SK-N-SH treated with all-trans-retinoic acid at 6 μM for 48 hours (cell line): ENCODE measurements at regions not wholly inside any gene's neighbourhood (a gene's known extent, or its start where the extent isn't known, plus 50 kb on each side); places are given as distances from the start of the nearest gene placed in this dataset.

Experiments used
- ATAC-seq: fragments of 200-7000 bp; cut with Tn5 transposase; 3 replicates; pipeline ENCODE4 v1.9.1; 2020; ENCODE audit warnings: mild to moderate bottlenecking, moderate library complexity
- ARNTL ChIP-seq: fragments of 450-650 bp; formaldehyde crosslinking; IDR thresholded peaks from 2 replicates; pipeline ENCODE4 v1.5.0; 2020; ENCODE audit warnings: low read depth, mild to moderate bottlenecking, moderate library complexity, borderline replicate concordance
- BACH2 ChIP-seq: fragments of 250-450 bp; sonication (Bioruptor Pico); IDR thresholded peaks from 2 replicates; pipeline ENCODE4 v1.9.0; 2021; ENCODE audit warnings: mild to moderate bottlenecking, borderline replicate concordance
- CSDC2 ChIP-seq: fragments of 250-450 bp; sonication (Bioruptor Pico); IDR thresholded peaks from 2 replicates; pipeline ENCODE4 v1.5.0; 2020; ENCODE audit warnings: mild to moderate bottlenecking, moderate library complexity
- CSRNP3 ChIP-seq: fragments of 250-450 bp; sonication (Bioruptor Pico); IDR thresholded peaks from 2 replicates; pipeline ENCODE4 v1.5.1; 2021; ENCODE audit warnings: mild to moderate bottlenecking, moderate library complexity
- ESRRG ChIP-seq: fragments of 250-450 bp; sonication (Bioruptor Pico); IDR thresholded peaks from 2 replicates; pipeline ENCODE4 v1.6.1; 2021; ENCODE audit warnings: mild to moderate bottlenecking
- ISL1 ChIP-seq: fragments of 250-450 bp; sonication (Bioruptor Pico); IDR thresholded peaks from 2 replicates; pipeline ENCODE4 v2.1.2; 2022; ENCODE audit warnings: mild to moderate bottlenecking, moderate library complexity
- OSR1 ChIP-seq: fragments of 250-450 bp; sonication (Bioruptor Pico); IDR thresholded peaks from 2 replicates; pipeline ENCODE4 v1.8.0; 2022; ENCODE audit warnings: moderate library complexity, mild to moderate bottlenecking, inconsistent platforms
- PATZ1 ChIP-seq: fragments of 250-450 bp; sonication (Bioruptor Pico); IDR thresholded peaks from 2 replicates; pipeline ENCODE4 v1.8.0; 2020; ENCODE audit warnings: mild to moderate bottlenecking, moderate library complexity, borderline replicate concordance
- POU6F1 ChIP-seq: fragments of 250-450 bp; sonication (Bioruptor Pico); IDR thresholded peaks from 2 replicates; pipeline ENCODE4 v1.8.0; 2021; ENCODE audit warnings: low read depth, mild to moderate bottlenecking, moderate library complexity, borderline replicate concordance
- PPARA ChIP-seq: fragments of 250-450 bp; sonication (Bioruptor Pico); IDR thresholded peaks from 2 replicates; pipeline ENCODE4 v1.5.0; 2020; ENCODE audit warnings: mild to moderate bottlenecking, borderline replicate concordance
- RARB ChIP-seq: fragments of 250-450 bp; sonication (Bioruptor Pico); IDR thresholded peaks from 2 replicates; pipeline ENCODE4 v1.8.0; 2021; ENCODE audit warnings: mild to moderate bottlenecking, moderate library complexity
- SNAI2 ChIP-seq: fragments of 250-450 bp; sonication (Bioruptor Pico); IDR thresholded peaks from 2 replicates; pipeline ENCODE4 v1.5.0; 2020; ENCODE audit warnings: mild to moderate bottlenecking, moderate library complexity
- TCF4 ChIP-seq: fragments of 250-450 bp; sonication (Bioruptor Pico); IDR thresholded peaks from 2 replicates; pipeline ENCODE4 v1.8.0; 2021; ENCODE audit warnings: mild to moderate bottlenecking, moderate library complexity, borderline replicate concordance
- TOX ChIP-seq: fragments of 250-450 bp; sonication (Bioruptor Pico); IDR thresholded peaks from 2 replicates; pipeline ENCODE4 v1.8.0; 2021; ENCODE audit warnings: mild to moderate bottlenecking, moderate library complexity, borderline replicate concordance
- TSHZ2 ChIP-seq: fragments of 250-450 bp; sonication (Bioruptor Pico); IDR thresholded peaks from 2 replicates; pipeline ENCODE4 v1.5.0; 2020; ENCODE audit warnings: mild to moderate bottlenecking, moderate library complexity
- ZC3H10 ChIP-seq: fragments of 250-450 bp; sonication (Bioruptor Pico); IDR thresholded peaks from 2 replicates; pipeline ENCODE4 v1.5.1; 2021; ENCODE audit warnings: mild to moderate bottlenecking, moderate library complexity
- ZFP3 ChIP-seq: fragments of 250-450 bp; sonication (Bioruptor Pico); IDR thresholded peaks from 2 replicates; pipeline ENCODE4 v1.5.0; 2020; ENCODE audit warnings: mild to moderate bottlenecking, moderate library complexity
- ZNF565 ChIP-seq: fragments of 450-650 bp; formaldehyde crosslinking; conservative IDR thresholded peaks from 2 replicates; pipeline ENCODE4 v1.5.0; 2020; ENCODE audit warnings: low read depth, mild to moderate bottlenecking, moderate library complexity
- ZNF70 ChIP-seq: fragments of 450-650 bp; formaldehyde crosslinking; IDR thresholded peaks from 2 replicates; pipeline ENCODE4 v1.5.0; 2020; ENCODE audit warnings: mild to moderate bottlenecking, moderate library complexity
- ZNF8 ChIP-seq: fragments of 450-650 bp; formaldehyde crosslinking; IDR thresholded peaks from 2 replicates; pipeline ENCODE4 v1.5.0; 2020; ENCODE audit warnings: mild to moderate bottlenecking, moderate library complexity

GRCh38 chr14:34135492-34135891, 184.6 kb upstream of the EGLN3 start:
- no peak for ATAC-seq
- no peak for TF ChIP-seq OSR1 (CRISPR knock-in tag)
- TF ChIP-seq POU6F1: no peak
- TF ChIP-seq TCF4 (CRISPR knock-in tag): no peak
- TF ChIP-seq CSDC2 (CRISPR knock-in tag): no peak
- TF ChIP-seq PPARA (CRISPR knock-in tag): no peak
- TF ChIP-seq ISL1 (CRISPR knock-in tag): no peak
- no peak for TF ChIP-seq RARB (CRISPR knock-in tag)
- no peak for TF ChIP-seq PATZ1 (CRISPR knock-in tag)
- no peak for TF ChIP-seq BACH2

GRCh38 chr14:34134484-34134883, 183.6 kb upstream of the EGLN3 start:
- ATAC-seq: no peak
- TF ChIP-seq ESRRG (no peak), RARB (CRISPR knock-in tag) (no peak), BACH2 (no peak), OSR1 (CRISPR knock-in tag) (no peak), CSRNP3 (CRISPR knock-in tag) (no peak), ARNTL (CRISPR knock-in tag) (no peak), ZNF8 (CRISPR knock-in tag) (no peak), TOX (CRISPR knock-in tag) (no peak), ZC3H10 (CRISPR knock-in tag) (no peak), PATZ1 (CRISPR knock-in tag) (no peak), ZNF565 (CRISPR knock-in tag) (no peak), ISL1 (CRISPR knock-in tag) (no peak), PPARA (CRISPR knock-in tag) (no peak), SNAI2 (no peak), TCF4 (CRISPR knock-in tag) (no peak), ZNF70 (no peak)

GRCh38 chr14:34129927-34130552, 179.2 kb upstream of the EGLN3 start:
- ATAC-seq: no peak
- TF ChIP-seq ZNF565 (CRISPR knock-in tag): no peak
- TF ChIP-seq PPARA (CRISPR knock-in tag): no peak
- TF ChIP-seq POU6F1: no peak
- TF ChIP-seq OSR1 (CRISPR knock-in tag): no peak
- TF ChIP-seq TSHZ2 (CRISPR knock-in tag): no peak
- no peak for TF ChIP-seq CSRNP3 (CRISPR knock-in tag)
- no peak for TF ChIP-seq CSDC2 (CRISPR knock-in tag)
- TF ChIP-seq PATZ1 (CRISPR knock-in tag): no peak
- no peak for TF ChIP-seq ZFP3 (CRISPR knock-in tag)
- no peak for TF ChIP-seq ZNF70
